Rectal smooth muscle tissue (tissue), 1 donor: ENCODE measurements at regions not wholly inside any gene's neighbourhood (a gene's known extent, or its start where the extent isn't known, plus 50 kb on each side); places are given as distances from the start of the nearest gene placed in this dataset.

ENCODE experiments used
- H3K27ac ChIP-seq: one replicate; pipeline ENCODE4 v1.7.0; 2013; ENCODE audit warnings: low read depth, low read length, inconsistent platforms
- H3K27me3 ChIP-seq: one replicate; pipeline ENCODE4 v1.7.0; 2013; ENCODE audit warnings: low read length; ENCODE audit not compliant: control insufficient read depth, insufficient read depth
- H3K36me3 ChIP-seq: one replicate; pipeline ENCODE4 v1.7.0; 2013; ENCODE audit warnings: low read length; ENCODE audit not compliant: control insufficient read depth, insufficient read depth
- H3K4me1 ChIP-seq: one replicate; pipeline ENCODE4 v1.7.0; 2013; ENCODE audit warnings: low read length; ENCODE audit not compliant: control insufficient read depth, insufficient read depth
- H3K4me3 ChIP-seq: one replicate; pipeline ENCODE4 v1.7.0; 2013; ENCODE audit warnings: low read length
- H3K9ac ChIP-seq: one replicate; pipeline ENCODE4 v1.7.0; 2013; ENCODE audit warnings: low read length

- Histone ChIP-seq H3K9ac (no peak overlapping the region), H3K4me3 (no peak overlapping the region), H3K36me3 (no peaks in the 10 kb centered on the region), H3K4me1 (peaks cover 11% of the 10 kb centered on the region), H3K27me3 (no peaks in the 10 kb centered on the region), H3K27ac (no peak overlapping the region)
Observed at GRCh38 chr20:18987781-18988360, 174.3 kb downstream of the SCP2D1 start.

- no peaks in the 10 kb centered on the region for H3K27me3 ChIP-seq
- no peak overlapping the region for H3K9ac ChIP-seq
- no peaks in the 10 kb centered on the region for H3K36me3 ChIP-seq
- no peak overlapping the region for H3K27ac ChIP-seq
- H3K4me3 ChIP-seq = no peak overlapping the region
- H3K4me1 ChIP-seq = peaks cover 11% of the 10 kb centered on the region
Observed at GRCh38 chr20:18988701-18989100, 175.1 kb downstream of the SCP2D1 start.

GRCh38 chr20:18989736-18990474 is 176.3 kb downstream of the SCP2D1 start:
- H3K4me1 ChIP-seq = peaks cover 8% of the 10 kb centered on the region
- no peaks in the 10 kb centered on the region for H3K36me3 ChIP-seq
- no peak overlapping the region for H3K4me3 ChIP-seq
- no peak overlapping the region for H3K9ac ChIP-seq
- H3K27me3 ChIP-seq = no peaks in the 10 kb centered on the region
- H3K27ac ChIP-seq = peak overlapping the region; percentile 48

- no peak overlapping the region for H3K27ac ChIP-seq
- no peak overlapping the region for H3K4me3 ChIP-seq
- H3K4me1 ChIP-seq = peaks cover 8% of the 10 kb centered on the region
- H3K9ac ChIP-seq = no peak overlapping the region
- no peaks in the 10 kb centered on the region for H3K27me3 ChIP-seq
- H3K36me3 ChIP-seq = no peaks in the 10 kb centered on the region
Observed at GRCh38 chr20:18991012-18991411, 177.4 kb downstream of the SCP2D1 start.

- H3K27ac ChIP-seq = no peak overlapping the region
- H3K36me3 ChIP-seq = no peaks in the 10 kb centered on the region
- peaks cover 4% of the 10 kb centered on the region for H3K4me1 ChIP-seq
- H3K27me3 ChIP-seq = no peaks in the 10 kb centered on the region
- H3K4me3 ChIP-seq = no peak overlapping the region
- no peak overlapping the region for H3K9ac ChIP-seq
Observed at GRCh38 chr20:18992418-18992817, 178.8 kb downstream of the SCP2D1 start.

GRCh38 chr20:18995455-18995854 is 181.9 kb downstream of the SCP2D1 start:
- Histone ChIP-seq H3K4me3 (no peak overlapping the region), H3K27me3 (no peaks in the 10 kb centered on the region), H3K9ac (no peak overlapping the region), H3K4me1 (peaks cover under 1% of the 10 kb centered on the region), H3K36me3 (no peaks in the 10 kb centered on the region), H3K27ac (no peak overlapping the region)

GRCh38 chr20:18999086-18999485 is 185.5 kb downstream of the SCP2D1 start:
- Histone ChIP-seq H3K27ac (no peak overlapping the region), H3K36me3 (no peaks in the 10 kb centered on the region), H3K9ac (no peak overlapping the region), H3K27me3 (no peaks in the 10 kb centered on the region), H3K4me3 (no peak overlapping the region), H3K4me1 (no peaks in the 10 kb centered on the region)

GRCh38 chr20:19000078-19000477 is 186.5 kb downstream of the SCP2D1 start:
- Histone ChIP-seq H3K9ac (no peak overlapping the region), H3K4me3 (no peak overlapping the region), H3K36me3 (no peaks in the 10 kb centered on the region), H3K27me3 (no peaks in the 10 kb centered on the region), H3K27ac (no peak overlapping the region), H3K4me1 (no peaks in the 10 kb centered on the region)

GRCh38 chr20:19001177-19001576 is 187.6 kb downstream of the SCP2D1 start:
- Histone ChIP-seq H3K9ac (no peak overlapping the region), H3K27ac (no peak overlapping the region), H3K4me3 (no peak overlapping the region), H3K27me3 (no peaks in the 10 kb centered on the region), H3K4me1 (no peaks in the 10 kb centered on the region), H3K36me3 (no peaks in the 10 kb centered on the region)

GRCh38 chr20:19003366-19004336 is 190.1 kb downstream of the SCP2D1 start:
- no peak overlapping the region for H3K4me3 ChIP-seq
- H3K36me3 ChIP-seq = no peaks in the 10 kb centered on the region
- no peaks in the 10 kb centered on the region for H3K27me3 ChIP-seq
- H3K4me1 ChIP-seq = no peaks in the 10 kb centered on the region
- no peak overlapping the region for H3K27ac ChIP-seq
- no peak overlapping the region for H3K9ac ChIP-seq

- no peaks in the 10 kb centered on the region for H3K4me1 ChIP-seq
- H3K36me3 ChIP-seq = no peaks in the 10 kb centered on the region
- H3K27me3 ChIP-seq = no peaks in the 10 kb centered on the region
- no peak overlapping the region for H3K9ac ChIP-seq
- no peak overlapping the region for H3K27ac ChIP-seq
- H3K4me3 ChIP-seq = no peak overlapping the region
Observed at GRCh38 chr20:19004975-19005374, 191.4 kb downstream of the SCP2D1 start.

- H3K27me3 ChIP-seq = no peaks in the 10 kb centered on the region
- no peak overlapping the region for H3K27ac ChIP-seq
- H3K36me3 ChIP-seq = no peaks in the 10 kb centered on the region
- H3K4me1 ChIP-seq = no peaks in the 10 kb centered on the region
- H3K4me3 ChIP-seq = no peak overlapping the region
- H3K9ac ChIP-seq = no peak overlapping the region
Observed at GRCh38 chr20:19008497-19008896, 194.9 kb downstream of the SCP2D1 start.
